ENCODE measurements at regions not wholly inside any gene's neighbourhood (a gene's known extent, or its start where the extent isn't known, plus 50 kb on each side); places are given as distances from the start of the nearest gene placed in this dataset.

DNA sequence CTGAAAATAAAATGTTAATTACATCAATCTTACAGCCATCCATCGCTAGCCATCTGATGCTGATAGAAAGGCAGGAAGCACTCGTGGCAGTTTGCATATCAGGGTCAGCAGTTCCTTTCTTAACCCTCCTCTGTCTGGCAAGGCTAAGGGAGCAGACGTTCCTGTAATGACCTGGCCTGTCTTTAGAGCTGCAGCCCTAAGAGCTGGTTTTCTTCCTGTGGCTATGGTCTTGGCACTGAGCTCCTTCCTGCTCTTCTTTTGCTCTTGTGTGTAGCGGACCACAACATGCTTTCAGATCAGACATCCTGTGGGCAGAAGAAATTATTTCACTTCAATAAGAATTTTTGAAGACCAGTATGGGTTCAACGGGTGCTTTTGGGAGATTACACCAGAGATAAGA, 170.4 kb downstream of the DAD1 start:
- no peak for DNase-seq (ENCODE audit: low spot score)

DNA sequence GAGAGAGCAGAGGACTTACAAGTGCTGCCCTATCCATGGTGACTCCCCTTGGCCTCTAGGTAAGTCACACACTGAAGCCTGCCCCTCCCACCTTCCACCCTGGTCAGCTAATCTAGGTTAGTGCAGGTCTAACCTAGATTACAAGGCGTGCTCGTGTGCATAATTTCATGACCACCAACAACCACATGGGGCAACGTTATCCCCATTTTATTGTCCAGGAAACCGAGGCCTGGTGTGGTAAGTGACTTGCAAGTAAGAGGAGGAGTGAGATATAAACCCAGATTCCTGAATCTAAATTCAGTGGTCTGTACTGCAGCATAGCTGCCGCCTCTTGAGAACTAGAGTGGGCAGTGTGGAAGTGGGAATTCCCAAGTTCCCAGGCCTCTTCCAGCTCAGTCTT, 171.1 kb downstream of the DAD1 start:
- DNase-seq (ENCODE audit: low spot score), result no peak

DNA sequence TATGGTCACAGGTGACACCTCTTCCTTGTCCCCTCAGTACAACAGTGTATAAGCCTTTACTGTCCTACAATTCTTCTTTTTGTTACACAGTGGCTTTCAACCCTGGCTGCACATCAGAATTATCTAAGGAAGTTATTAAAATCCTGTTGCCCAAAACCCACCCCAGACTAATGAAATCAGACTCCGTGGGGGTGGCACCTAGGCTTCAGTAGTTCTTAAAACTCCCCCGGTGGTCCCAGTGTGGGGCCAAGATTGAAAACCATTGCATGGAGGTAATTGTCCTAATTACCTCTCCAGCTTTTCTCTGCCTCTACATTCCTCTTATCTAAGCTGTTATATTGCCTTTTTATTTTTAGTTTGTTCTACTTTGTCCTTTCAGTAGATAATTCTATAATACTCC, 172.8 kb downstream of the DAD1 start:
- no peak for DNase-seq (ENCODE audit: low spot score)

DNA sequence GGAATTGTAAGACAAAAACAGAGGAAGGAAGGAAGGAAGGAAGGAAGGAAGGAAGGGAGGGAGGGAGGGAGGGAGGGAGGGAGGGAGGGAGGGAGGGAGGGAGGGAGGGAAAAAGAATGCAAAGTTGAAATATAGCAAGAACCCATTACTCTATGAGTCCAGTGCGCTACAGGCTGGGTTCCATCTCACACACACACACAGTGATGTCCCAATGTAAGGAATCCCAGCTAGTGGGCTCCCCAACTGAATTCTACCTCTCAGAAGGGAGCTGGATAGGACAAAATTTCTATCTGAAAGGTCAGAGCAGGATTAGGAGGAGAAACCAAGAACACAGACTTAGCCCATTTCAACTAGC, 173.4 kb downstream of the DAD1 start:
- no peak for DNase-seq (ENCODE audit: low spot score)

DNA sequence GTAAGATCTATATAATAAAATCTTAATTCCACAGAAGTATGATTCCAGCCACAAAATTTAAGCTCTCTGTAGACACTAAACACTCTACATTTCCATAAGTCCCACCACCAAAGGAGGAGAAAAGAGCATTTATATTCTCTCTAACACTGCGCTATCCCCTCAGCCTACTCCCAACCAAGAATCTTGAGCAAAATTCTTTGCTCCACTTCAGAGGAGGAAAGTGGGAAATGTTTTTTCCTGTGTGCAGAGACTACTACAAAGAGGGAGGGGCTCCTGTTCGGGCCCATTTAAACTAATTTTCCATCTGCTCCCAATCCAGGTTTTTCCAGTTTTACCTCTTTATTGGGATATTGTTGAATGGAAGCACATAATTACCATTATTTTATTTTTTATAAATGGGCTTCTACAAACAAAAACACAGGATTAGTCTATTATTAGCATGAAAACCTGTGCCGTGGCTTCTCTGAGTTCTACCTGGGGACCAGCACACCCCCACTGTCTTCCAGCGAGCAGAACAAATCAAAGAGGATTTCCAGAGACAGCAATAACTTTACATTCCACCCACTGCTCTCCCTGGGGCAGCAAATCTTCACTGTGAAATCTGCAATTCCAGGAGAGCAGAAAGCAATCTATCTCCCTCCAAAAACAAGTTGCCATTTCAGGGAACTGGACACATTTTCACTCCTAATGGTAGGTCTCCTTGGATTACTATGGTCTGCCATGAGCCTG, 174.0 kb downstream of the DAD1 start:
- no peak for DNase-seq (ENCODE audit: low spot score)

DNA sequence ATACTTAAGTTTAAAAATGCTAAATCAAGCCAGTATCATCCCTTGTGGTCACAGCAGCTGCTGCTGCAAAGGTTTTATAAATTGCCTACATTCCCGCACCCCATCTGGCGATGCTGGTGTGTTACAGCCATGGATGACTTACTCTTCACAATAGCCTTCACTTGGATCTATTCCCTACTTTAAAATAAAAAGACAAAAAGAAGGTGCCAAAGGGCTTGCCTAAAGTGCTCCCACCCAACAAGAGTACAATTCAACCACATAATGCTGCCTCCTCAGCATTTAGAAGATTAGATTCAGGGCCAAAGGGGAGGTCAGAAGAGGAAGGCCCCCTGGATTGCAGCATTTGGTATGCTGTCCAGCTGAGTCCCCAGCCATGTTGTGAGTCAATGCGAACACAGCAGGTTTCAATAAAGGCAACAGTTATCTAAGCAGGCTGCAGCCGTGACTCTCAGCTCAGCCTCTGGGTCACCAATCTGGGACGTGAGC, 176.1 kb downstream of the DAD1 start:
- DNase-seq (ENCODE audit: low spot score), result no peak

DNA sequence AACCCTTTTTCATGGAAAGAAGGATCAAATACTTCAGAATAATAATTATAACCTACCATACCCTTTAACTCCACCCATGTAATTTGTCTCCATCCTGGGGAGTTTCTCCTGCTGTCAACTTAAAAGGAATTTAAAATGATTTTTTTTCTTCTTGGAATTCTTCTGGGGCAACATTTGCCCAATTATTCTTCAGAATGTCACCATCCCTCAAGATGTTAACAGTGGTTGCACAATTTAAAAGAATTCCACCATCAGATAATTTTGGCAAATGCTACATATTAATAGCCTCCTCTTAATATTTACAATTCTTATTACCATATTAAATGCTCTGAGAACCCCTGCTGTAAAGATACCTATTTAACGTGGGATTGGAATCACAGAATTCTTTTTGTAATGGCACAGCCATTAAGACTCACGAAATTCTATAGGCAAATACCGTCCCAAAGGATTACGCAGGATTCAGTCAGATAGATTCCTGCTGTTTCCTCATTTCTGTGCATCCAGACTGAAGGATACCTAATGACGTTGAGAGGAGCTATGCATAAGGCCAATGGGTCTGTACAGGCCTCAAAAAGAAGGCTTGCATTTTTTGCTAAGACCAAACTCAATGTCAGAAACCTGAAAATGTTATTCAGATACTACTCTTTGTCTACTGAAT, 177.5 kb downstream of the DAD1 start:
- no peak for DNase-seq (ENCODE audit: low spot score)

DNA sequence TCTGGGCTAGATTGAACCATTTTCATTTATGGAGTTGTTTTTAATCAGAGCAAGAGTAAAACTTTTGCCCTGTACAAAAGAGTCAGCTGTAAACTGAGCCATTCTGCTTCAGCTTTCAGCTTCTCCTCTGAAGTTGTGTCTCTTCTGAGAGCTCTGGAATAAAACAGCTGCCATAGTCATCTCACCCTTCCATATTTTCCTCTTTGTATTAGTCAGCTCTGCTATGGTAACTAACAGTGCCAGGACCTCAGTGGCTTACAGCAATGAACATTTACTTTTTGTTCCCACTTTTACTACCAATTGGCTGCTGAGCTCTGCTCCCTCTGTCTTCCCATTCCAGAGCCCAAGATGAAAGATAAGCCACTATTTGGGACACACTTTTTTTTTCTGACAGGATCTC, 178.5 kb downstream of the DAD1 start:
- no peak for DNase-seq (ENCODE audit: low spot score)

DNA sequence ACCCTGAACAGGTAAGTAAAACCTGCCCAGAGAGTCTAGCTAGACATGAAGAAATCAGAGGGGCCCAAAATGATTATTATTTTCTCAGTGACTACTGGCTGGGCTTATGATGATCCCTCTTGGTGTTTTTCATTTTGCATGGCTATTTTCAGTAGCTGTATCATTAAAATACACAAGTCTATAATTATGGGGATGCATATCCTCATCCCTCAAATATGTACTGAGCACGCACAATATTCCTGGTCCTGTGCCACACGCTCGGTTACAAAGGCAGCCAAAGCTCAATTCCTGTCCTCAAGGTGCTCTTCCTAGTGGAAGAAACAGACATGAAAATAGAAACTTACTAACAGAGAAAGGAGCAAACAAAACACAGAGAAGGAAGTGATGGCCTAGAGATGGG, 180.0 kb downstream of the DAD1 start:
- no peak for DNase-seq (ENCODE audit: low spot score)

DNA sequence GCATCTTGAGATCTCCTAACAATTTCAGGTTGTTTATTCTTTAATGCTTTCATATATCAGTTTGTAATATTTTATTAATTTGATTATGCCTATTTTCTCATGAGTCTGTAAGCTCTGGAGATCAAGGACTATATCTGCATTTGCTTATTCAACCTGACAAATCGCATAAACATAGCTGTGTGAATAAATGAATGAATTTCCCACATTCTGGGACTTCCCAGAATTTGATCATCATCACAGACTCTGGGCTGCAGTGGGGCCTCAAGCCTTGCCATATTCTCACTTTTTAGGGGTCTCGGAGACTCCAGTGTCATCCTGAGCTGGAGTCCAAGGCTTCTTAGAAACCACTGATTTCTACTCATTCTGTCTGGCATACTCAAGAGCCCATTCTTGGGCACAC, 180.5 kb downstream of the DAD1 start:
- no peak for DNase-seq (ENCODE audit: low spot score)

DNA sequence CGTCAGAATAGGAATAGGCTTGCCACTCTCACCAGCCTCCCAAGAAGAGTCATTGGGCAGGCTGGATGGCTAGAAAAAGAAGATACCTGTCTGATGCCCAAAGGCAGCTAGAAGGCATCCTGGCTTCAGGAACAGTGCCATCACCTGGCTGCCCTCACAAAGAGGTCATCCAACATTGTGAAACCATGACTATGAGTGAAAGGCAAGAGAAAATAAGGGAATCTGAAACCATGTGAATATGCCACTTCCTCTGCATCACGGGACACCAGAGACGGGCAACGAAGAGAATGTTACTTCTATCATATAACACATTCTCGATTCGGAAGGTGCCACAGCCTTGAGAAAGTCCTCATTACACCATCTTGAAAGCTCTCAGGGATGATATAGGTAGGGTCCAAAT, 182.0 kb downstream of the DAD1 start:
- DNase-seq (ENCODE audit: low spot score), result no peak

DNA sequence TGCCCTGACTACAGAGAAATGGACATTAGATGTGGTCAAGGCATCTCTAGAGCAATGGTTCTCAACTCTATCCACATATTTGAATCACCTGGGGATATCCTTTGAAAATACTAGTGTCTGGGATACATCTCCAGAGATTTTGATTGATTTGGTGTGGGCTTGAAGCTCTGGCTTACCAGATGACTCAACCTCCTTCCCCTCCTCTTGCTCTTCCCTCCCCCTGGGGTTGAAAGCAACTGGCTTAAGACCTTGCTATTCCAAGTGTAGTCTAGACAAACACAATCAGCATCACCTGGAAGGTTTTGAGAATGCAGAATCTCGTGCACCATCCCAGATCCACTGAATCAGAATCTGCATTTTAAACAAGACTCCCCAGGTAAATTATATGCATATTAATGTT, 183.8 kb downstream of the DAD1 start:
- DNase-seq (ENCODE audit: low spot score), result no peak

DNA sequence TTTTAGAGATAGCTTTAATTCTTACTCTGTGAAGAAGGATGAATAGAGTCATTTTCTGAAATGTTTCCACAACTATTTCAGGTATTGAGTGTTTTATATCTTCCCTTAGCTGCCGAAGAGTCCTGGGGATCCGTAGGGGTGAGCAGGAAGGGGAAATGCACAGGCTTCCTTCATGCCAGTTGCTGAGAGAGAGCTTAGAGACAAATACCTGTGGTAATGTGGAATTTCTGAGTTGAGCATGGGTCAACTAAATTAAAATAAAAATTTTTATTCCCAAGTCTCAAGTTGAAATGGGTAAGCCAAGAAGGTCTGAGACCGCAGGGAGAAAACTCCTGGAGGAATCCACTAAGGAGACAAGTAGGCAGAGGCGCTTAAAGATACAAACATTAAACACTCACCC, 185.7 kb downstream of the DAD1 start:
- no peak for DNase-seq (ENCODE audit: low spot score)

DNA sequence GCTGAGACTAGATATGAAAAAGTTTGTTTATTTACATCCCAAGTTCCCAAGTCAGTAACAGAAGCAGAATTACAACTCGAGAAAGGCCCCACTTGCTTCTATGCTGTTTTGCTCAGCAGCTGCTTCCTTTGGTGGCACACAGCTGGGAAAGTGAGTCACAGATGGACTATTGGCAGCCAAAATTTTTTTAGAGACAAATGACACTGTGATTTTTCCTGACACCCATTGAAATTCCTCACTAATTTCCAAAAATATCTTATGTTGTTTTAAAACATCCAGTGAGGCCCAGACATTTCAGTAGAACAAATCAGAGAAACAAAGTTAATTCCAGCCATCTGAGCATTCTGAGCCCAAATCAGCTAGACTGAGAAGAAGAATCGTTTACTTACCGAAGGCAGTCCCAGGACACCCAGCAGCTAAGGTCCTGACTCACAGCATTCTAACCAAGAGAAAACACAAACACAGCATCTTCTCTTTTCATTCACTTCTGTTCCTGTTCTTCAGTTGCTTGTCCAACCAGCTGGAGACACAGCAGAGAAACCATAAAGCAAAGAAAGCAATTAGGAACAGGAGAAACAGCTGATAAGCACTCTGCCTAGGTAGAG, 188.3 kb downstream of the DAD1 start:
- DNase-seq (ENCODE audit: low spot score), result no peak

DNA sequence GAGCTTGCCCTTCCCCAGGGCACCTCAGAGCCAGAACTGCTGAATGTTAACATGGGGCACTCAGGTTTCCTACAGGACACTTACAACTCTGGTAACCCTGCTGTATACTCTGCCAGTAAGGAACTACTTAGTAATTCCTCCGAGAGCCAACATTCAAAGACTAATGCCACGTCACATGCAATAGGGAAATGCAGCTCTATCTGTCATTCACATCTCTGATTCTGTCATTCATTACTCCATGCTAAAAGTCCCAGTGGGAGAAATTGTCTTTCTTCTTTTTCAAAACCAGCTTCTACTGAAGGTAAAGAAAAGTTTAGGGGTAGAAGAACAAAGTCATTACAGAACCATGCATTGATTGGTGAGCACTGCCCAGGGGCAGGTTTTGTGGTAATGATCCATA, 189.2 kb downstream of the DAD1 start:
- DNase-seq (ENCODE audit: low spot score), result no peak

DNA sequence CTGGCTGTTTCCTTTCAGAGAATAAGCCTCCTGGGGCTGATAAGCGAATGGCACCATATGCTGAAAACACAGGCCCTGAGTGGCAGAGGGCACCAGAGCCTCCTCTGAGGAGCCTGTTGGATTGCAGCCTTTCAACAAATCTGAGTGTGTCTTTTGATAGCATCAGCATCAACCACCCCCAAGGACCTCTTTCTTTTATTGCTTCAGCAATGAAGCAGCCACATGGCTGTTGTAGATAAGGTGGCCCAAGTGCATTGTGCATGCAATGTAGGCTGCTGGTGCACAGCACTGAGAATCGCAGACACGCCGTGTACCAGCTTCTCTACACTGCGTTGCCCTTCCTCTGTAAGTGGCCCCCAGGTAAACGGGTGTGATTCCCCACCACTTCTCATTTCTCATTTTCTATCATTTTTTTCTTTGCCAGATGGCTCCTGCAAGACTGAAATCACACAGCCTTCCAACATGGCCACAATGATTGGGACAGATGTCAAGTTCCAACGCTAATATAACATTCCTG, 191.7 kb downstream of the DAD1 start:
- no peak for DNase-seq (ENCODE audit: low spot score)

DNA sequence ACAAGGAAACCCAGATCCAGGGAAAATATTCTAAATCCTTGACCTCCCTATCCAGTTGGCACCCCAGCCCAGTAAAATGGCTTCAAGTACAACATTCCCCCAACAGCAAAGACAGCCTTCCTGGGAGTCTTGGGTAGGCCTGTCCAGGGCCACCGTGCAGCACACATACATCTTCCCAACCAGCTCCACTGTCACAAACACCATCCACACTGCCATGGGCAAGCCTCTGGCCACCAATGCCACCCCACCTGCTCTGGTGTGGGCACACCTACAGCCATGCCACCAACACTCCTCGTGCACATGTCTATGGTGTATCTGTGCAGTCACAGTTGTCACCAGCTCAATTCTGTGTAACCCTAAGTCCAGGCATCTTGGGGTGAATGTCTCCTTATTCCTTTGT, 193.2 kb downstream of the DAD1 start:
- no peak for DNase-seq (ENCODE audit: low spot score)

DNA sequence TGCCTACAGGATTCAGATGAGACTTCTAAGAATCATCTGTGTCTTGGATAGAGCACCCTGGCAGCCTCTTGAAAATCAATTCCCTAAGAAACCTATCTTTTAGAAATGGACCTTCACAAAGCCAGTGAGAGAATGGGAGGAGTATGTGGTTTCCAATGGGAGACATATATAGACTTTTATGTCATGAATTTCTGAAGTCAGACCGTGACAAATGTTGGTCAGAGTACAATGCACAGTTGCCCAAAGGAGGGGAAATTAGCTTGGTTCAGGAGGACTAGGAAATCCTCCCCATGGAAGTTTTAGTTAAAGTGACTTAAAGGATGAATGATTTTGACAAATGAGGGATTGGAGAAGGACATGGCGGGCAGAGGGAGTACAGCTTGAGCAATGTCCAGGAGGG, 194.4 kb downstream of the DAD1 start:
- DNase-seq (ENCODE audit: low spot score), result no peak

DNA sequence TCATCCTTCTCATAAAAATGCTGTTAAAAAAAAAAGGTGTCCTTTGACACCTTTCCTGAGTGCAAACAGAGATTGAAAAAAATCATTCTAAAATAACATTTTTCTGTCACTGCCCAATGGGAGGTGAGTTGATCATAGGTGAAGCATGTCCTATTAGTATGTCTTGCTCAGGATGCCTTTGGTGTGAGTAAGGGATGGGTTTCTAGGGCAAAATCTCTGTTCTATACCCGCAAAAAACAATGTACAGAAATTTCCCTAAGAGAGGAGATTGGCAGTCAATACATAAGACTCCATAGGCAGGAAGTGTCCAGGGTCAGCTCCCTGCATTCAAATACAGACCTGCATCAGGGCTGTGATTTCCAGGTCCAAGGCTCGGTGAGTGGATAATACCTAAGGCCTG, 195.2 kb downstream of the DAD1 start:
- DNase-seq (ENCODE audit: low spot score), result no peak

DNA sequence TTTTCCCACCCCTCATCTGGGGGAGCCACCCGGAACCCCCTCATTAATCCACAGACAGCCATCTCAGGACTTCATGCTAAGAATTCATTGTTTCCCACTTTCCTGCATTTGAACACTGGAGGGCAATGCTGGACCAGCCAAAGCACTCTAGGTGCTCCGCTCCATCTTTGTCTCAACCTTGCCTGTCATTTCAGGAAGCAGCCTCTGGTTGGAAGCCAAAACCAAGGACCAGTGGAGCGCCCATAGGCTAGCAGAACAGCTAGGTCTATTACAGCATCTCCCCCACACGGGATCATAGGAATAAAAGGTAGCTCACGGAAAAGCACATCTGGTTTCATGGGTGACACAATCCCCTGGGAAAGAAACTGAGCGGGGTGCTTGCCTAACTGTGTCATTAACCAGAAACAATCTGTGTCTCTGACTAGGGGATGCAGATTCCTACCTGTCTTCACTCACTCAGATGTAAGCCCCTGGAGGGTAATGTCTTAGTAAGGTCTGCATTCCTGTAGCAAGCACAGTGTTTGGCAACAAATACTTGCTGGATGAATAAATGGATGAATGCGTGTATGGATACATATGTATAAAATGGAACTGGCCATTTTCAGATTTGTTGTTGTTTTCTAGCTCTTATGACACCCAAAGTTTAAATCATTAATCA, 197.0 kb downstream of the DAD1 start:
- DNase-seq (ENCODE audit: low spot score), result peak; percentile 73

DNA sequence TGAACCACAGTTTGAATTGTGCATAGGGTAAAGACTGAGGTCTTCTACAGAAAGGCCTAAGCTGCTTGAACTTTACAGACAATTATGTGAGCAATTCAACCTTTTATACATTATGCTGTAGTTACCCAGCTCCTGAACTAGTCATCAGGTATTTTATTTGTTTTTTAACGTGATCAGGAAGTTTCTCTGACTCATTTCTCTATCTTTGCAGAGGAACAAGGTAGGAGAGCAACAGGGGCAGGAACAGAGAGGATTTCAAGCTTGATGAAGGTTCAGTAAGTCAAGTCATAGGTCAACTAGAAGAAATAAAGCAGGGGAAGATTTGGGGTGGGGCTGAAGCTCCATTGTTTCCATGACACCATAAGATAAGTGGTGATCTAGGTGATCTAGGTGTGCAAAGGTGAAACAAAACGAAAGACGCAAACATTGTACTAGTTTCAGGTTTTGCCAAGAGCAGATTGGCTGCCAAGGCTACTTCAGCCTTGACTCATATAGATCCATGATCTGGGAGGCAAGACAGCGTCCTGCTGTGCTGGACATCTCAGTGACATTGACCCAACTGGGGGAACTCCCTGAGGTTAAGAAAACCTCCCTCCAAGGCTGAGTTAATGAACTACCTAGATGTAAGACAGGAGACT, 198.1 kb downstream of the DAD1 start:
- peak; percentile 61 for DNase-seq (ENCODE audit: low spot score)

DNA sequence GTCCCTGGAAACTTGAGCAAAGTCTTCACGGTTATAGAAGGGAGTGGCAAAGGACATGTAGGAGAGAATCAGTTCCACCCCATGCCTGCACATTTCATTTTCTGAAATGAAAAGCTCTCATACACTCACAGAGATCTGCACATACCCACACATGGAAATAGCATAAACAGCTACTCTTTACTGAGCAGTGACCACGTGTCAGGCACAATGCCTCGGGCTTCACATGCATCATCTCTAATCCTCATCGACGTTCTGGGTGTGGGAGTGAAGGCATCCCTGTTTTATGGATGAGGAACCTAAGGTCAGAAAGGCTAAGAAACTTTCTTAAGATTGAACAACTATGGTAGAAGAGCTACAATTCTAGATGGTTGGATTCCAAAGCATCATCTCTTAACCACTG, 198.8 kb downstream of the DAD1 start:
- no peak for DNase-seq (ENCODE audit: low spot score)
